CD4-positive, alpha-beta T cell (primary cell): ENCODE measurements at regions not wholly inside any gene's neighbourhood (a gene's known extent, or its start where the extent isn't known, plus 50 kb on each side); places are given as distances from the start of the nearest gene placed in this dataset.

ENCODE experiments used
- ATAC-seq: fragments of 200-7000 bp; cut with Tn5 transposase; one replicate; pipeline ENCODE4 v1.10.0; 2022; ENCODE audit warnings: mild to moderate bottlenecking; ENCODE audit not compliant: poor library complexity
- CTCF ChIA-PET: fragments of 350-600 bp; sonication (Branson Sonifier 250); formaldehyde crosslinking; loops from one replicate; lab custom pipeline; 2021; ENCODE audit warnings: antibody characterized with exemption, inconsistent platforms; lab: Charles Lee
- POLR2A ChIA-PET: fragments of 350-600 bp; sonication (Branson Sonifier 250); formaldehyde crosslinking; loops from one replicate; lab custom pipeline; 2021; ENCODE audit warnings: antibody characterized with exemption, inconsistent platforms; lab: Charles Lee
- DNase-seq, 14 experiments: peaks; one replicate each; pipeline ENCODE4 v3.0.0-alpha.2; 2013 to 2020; ENCODE audit warnings: mixed read lengths in 2 of 14
- H3K27ac ChIP-seq, 2 donors: one replicate each; pipeline versions ENCODE4 v1.5.1 to v1.7.0; 2013; ENCODE audit warnings: low read length in 2 of 2, low read depth in 1 of 2, mild to moderate bottlenecking in 1 of 2
- H3K27me3 ChIP-seq, 2 experiments: 1 replicate in 1 of 2; 2 replicates in 1 of 2; pipeline versions ENCODE4 v1.6.1 to v1.7.0; 2013; ENCODE audit warnings: low read length in 2 of 2, control low read depth in 1 of 2, mild to moderate bottlenecking in 1 of 2, moderate library complexity in 1 of 2; ENCODE audit not compliant: insufficient read depth in 2 of 2, control insufficient read depth in 1 of 2
- H3K36me3 ChIP-seq: one replicate; pipeline ENCODE4 v1.6.1; 2013; ENCODE audit warnings: low read length, control low read depth; ENCODE audit not compliant: insufficient read depth
- H3K4me1 ChIP-seq: one replicate; pipeline ENCODE4 v1.6.1; 2013; ENCODE audit warnings: low read length, control low read depth; ENCODE audit not compliant: insufficient read depth
- H3K4me3 ChIP-seq: one replicate; pipeline ENCODE4 v1.5.1; 2013; ENCODE audit warnings: mild to moderate bottlenecking, low read length, moderate library complexity
- H3K9me3 ChIP-seq, 2 experiments: 1 replicate in 1 of 2; 2 replicates in 1 of 2; pipeline versions ENCODE4 v1.6.1 to v1.7.0; 2013; ENCODE audit warnings: low read length in 2 of 2, mild to moderate bottlenecking in 2 of 2, control low read depth in 1 of 2, moderate library complexity in 1 of 2; ENCODE audit not compliant: control insufficient read depth in 1 of 2, insufficient read depth in 1 of 2
- H3K27ac Mint-ChIP-seq: one replicate; pipeline ENCODE4 v1.8.0; 2020; ENCODE audit warnings: mixed read lengths
- H3K27me3 Mint-ChIP-seq: one replicate; pipeline ENCODE4 v1.8.0; 2021; ENCODE audit warnings: mixed read lengths
- H3K36me3 Mint-ChIP-seq: one replicate; pipeline ENCODE4 v1.8.0; 2021; ENCODE audit warnings: low read depth, mixed read lengths
- H3K4me1 Mint-ChIP-seq: one replicate; pipeline ENCODE4 v1.8.0; 2021; ENCODE audit warnings: low read depth, mixed read lengths
- H3K4me3 Mint-ChIP-seq: one replicate; pipeline ENCODE4 v1.8.0; 2020; ENCODE audit warnings: mild to moderate bottlenecking, mixed read lengths
- H3K9me3 Mint-ChIP-seq: one replicate; pipeline ENCODE4 v1.8.0; 2020; ENCODE audit warnings: mixed read lengths
- intact Hi-C, 2 experiments: fragments of 100-400 bp; cut with DNase I in 1 of 2; cut with micrococcal nuclease in 1 of 2; formaldehyde crosslinking; loops; one replicate each; pipeline versions ENCODE4 v1.15.1 to v1.9.0; 2023 to 2025; cut with DNase I, micrococcal nuclease
- TF ChIP-seq, protein P1 (sequence below): fragments of 200-600 bp; IDR thresholded peaks from one replicate; pipeline ENCODE4 v1.8.0; 2022; ENCODE audit warnings: antibody characterized with exemption, mild to moderate bottlenecking

DNA sequence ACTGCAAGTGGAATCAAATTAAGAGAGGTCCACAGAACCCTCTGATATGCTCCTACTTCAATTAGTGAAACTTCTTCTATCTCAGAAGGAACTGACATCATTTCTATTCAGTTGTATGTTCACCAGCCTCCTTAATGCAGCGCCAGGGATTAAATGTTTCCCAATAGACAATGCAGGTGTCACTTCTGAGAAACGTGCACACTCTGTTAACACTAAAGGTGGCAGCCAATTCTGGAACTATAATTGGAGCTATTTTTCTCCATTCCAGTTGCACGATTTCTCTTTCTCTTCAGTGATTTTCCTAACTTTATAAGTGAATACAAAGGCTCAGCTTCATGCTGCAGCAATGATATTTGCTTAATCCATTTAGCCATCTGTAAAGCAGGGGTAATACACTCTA lies 821.9 kb downstream of the TDRD15 start:
- intact Hi-C loops, result no loop called here
- POLR2A ChIA-PET, result no interaction called here

GRCh38 chr2:21947046-21947445 lies 823.3 kb downstream of the TDRD15 start:
- no peaks in the 10 kb centered on the region for H3K4me1 ChIP-seq
- Mint-ChIP-seq H3K27me3 (no peaks in the 10 kb centered on the region), H3K9me3 (peaks cover 10% of the 10 kb centered on the region), H3K27ac (no peak overlapping the region), H3K36me3 (no peaks in the 10 kb centered on the region), H3K4me3 (no peak overlapping the region), H3K4me1 (no peaks in the 10 kb centered on the region)
- TF ChIP-seq, protein P1, sequence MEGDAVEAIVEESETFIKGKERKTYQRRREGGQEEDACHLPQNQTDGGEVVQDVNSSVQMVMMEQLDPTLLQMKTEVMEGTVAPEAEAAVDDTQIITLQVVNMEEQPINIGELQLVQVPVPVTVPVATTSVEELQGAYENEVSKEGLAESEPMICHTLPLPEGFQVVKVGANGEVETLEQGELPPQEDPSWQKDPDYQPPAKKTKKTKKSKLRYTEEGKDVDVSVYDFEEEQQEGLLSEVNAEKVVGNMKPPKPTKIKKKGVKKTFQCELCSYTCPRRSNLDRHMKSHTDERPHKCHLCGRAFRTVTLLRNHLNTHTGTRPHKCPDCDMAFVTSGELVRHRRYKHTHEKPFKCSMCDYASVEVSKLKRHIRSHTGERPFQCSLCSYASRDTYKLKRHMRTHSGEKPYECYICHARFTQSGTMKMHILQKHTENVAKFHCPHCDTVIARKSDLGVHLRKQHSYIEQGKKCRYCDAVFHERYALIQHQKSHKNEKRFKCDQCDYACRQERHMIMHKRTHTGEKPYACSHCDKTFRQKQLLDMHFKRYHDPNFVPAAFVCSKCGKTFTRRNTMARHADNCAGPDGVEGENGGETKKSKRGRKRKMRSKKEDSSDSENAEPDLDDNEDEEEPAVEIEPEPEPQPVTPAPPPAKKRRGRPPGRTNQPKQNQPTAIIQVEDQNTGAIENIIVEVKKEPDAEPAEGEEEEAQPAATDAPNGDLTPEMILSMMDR, result no peak
- POLR2A ChIA-PET, result no interaction called here
- no peaks in the 10 kb centered on the region for H3K27me3 ChIP-seq
- DNase-seq, result no peak
- H3K9me3 ChIP-seq, result no peaks in the 10 kb centered on the region
- H3K36me3 ChIP-seq, result no peaks in the 10 kb centered on the region
- CTCF ChIA-PET, result no interaction called here
- H3K4me3 ChIP-seq, result no peak overlapping the region
- intact Hi-C loops, result no loop called here
- no peak for ATAC-seq
- no peak overlapping the region for H3K27ac ChIP-seq

More for the DNA sequence above, 821.9 kb downstream of the TDRD15 start:
- Histone ChIP-seq H3K4me3 (no peak overlapping the region), H3K36me3 (no peaks in the 10 kb centered on the region), H3K27ac (no peak overlapping the region), H3K9me3 (no peaks in the 10 kb centered on the region), H3K4me1 (no peaks in the 10 kb centered on the region), H3K27me3 (no peaks in the 10 kb centered on the region)
- TF ChIP-seq, protein P1, result no peak
- Mint-ChIP-seq H3K27ac (no peak overlapping the region), H3K4me1 (no peaks in the 10 kb centered on the region), H3K27me3 (no peaks in the 10 kb centered on the region), H3K4me3 (no peak overlapping the region), H3K36me3 (no peaks in the 10 kb centered on the region), H3K9me3 (peaks cover 5% of the 10 kb centered on the region)
- ATAC-seq (no peak), DNase-seq (no peak)
- CTCF ChIA-PET, result no interaction called here

GRCh38 chr2:21966139-21966538 lies 842.4 kb downstream of the TDRD15 start:
- Mint-ChIP-seq H3K27me3 (no peaks in the 10 kb centered on the region), H3K4me1 (no peaks in the 10 kb centered on the region), H3K9me3 (peaks cover 9% of the 10 kb centered on the region), H3K27ac (no peak overlapping the region), H3K36me3 (no peaks in the 10 kb centered on the region), H3K4me3 (no peak overlapping the region)
- CTCF ChIA-PET, result no interaction called here
- H3K27me3 ChIP-seq, result no peaks in the 10 kb centered on the region
- POLR2A ChIA-PET, result no interaction called here
- DNase-seq (no peak), ATAC-seq (no peak)
- TF ChIP-seq, protein P1, result no peak
- H3K36me3 ChIP-seq, result no peaks in the 10 kb centered on the region
- H3K4me1 ChIP-seq, result no peaks in the 10 kb centered on the region
- no peak overlapping the region for H3K27ac ChIP-seq
- H3K4me3 ChIP-seq, result no peak overlapping the region
- intact Hi-C loops, result no loop called here
- peaks cover 0 to 3% of the 10 kb centered on the region in 2 experiments for H3K9me3 ChIP-seq
